Caco-2 (cell line): ENCODE measurements at regions not wholly inside any gene's neighbourhood (a gene's known extent, or its start where the extent isn't known, plus 50 kb on each side); places are given as distances from the start of the nearest gene placed in this dataset.

Experiments used
- BruUV-seq: library from RNA; stranded (reverse); fragments of 400-500 nt; replicated peaks from 2 replicates; lab custom pipeline; 2021; lab: Mats Ljungman, UMichigan
- CTCF ChIA-PET: fragments of 300-600 bp; sonication (Branson Sonifier 250); formaldehyde crosslinking; loops from one replicate; lab custom pipeline; 2022; ENCODE audit warnings: antibody characterized with exemption; lab: Charles Lee
- POLR2A ChIA-PET: fragments of 300-600 bp; sonication (Branson Sonifier 250); formaldehyde crosslinking; loops from one replicate; lab custom pipeline; 2022; ENCODE audit warnings: antibody characterized with exemption; lab: Charles Lee
- DNase-seq, 2 experiments: peaks; one replicate each; pipeline versions ENCODE4 v3.0.0 to v3.0.0-alpha.2; 2020 to 2022
- H3K27me3 ChIP-seq: replicated peaks from 2 replicates; pipeline ENCODE4 v1.6.0; 2011; ENCODE audit warnings: low read length; ENCODE audit not compliant: control insufficient read depth, insufficient read depth
- H3K36me3 ChIP-seq: 2 replicates; pipeline ENCODE4 v1.5.1; 2011; ENCODE audit warnings: low read length; ENCODE audit not compliant: control insufficient read depth, insufficient read depth
- H3K4me1 ChIP-seq: fragments of 250-450 bp; sonication (Bioruptor Pico); 2 replicates; pipeline ENCODE4 v1.5.1; 2020; ENCODE audit warnings: mild to moderate bottlenecking
- H3K4me3 ChIP-seq: 2 replicates; pipeline ENCODE4 v1.5.1; 2011; ENCODE audit warnings: low read depth, mild to moderate bottlenecking, control low read depth, low read length
- H3K9me3 ChIP-seq: fragments of 250-450 bp; sonication (Bioruptor Pico); 2 replicates; pipeline ENCODE4 v1.5.1; 2020; ENCODE audit warnings: mild to moderate bottlenecking, moderate library complexity
- H3K27ac Mint-ChIP-seq: one replicate; pipeline ENCODE4 v1.8.0; 2022; ENCODE audit warnings: mixed read lengths; ENCODE audit not compliant: unreplicated experiment
- H3K27me3 Mint-ChIP-seq: one replicate; pipeline ENCODE4 v1.8.0; 2022; ENCODE audit warnings: mixed read lengths; ENCODE audit not compliant: insufficient read depth, unreplicated experiment
- H3K36me3 Mint-ChIP-seq: one replicate; pipeline ENCODE4 v1.8.0; 2022; ENCODE audit warnings: mild to moderate bottlenecking, mixed read lengths; ENCODE audit not compliant: insufficient read depth, unreplicated experiment
- H3K4me1 Mint-ChIP-seq: one replicate; pipeline ENCODE4 v1.8.0; 2022; ENCODE audit warnings: low read depth, mixed read lengths; ENCODE audit not compliant: unreplicated experiment
- H3K4me3 Mint-ChIP-seq: one replicate; pipeline ENCODE4 v1.8.0; 2022; ENCODE audit warnings: mild to moderate bottlenecking, moderate library complexity, mixed read lengths; ENCODE audit not compliant: unreplicated experiment
- H3K9me3 Mint-ChIP-seq: one replicate; pipeline ENCODE4 v1.8.0; 2022; ENCODE audit warnings: mixed read lengths; ENCODE audit not compliant: unreplicated experiment
- CTCF ChIP-seq, 2 experiments: fragments of 200-600 bp in 1 of 2; IDR thresholded peaks; 1 replicate in 1 of 2; 2 replicates in 1 of 2; pipeline versions ENCODE4 v1.5.1 to v1.8.0; 2011 to 2022; ENCODE audit warnings: antibody characterized with exemption in 1 of 2, control low read depth in 1 of 2, inconsistent platforms in 1 of 2, low read depth in 1 of 2, low read length in 1 of 2, mild to moderate bottlenecking in 1 of 2, moderate library complexity in 1 of 2; ENCODE audit not compliant: insufficient read depth in 1 of 2, severe bottlenecking in 1 of 2, unreplicated experiment in 1 of 2
- intact Hi-C: fragments of 100-400 bp; cut with micrococcal nuclease; formaldehyde crosslinking; loops from one replicate; pipeline ENCODE4 v1.10.0; 2022; ENCODE audit not compliant: unreplicated experiment

GRCh38 chr1:48092401-48092800, 95.2 kb upstream of the TRABD2B start:
- ChIA-PET POLR2A (no interaction called here), CTCF (no interaction called here)
- Mint-ChIP-seq H3K36me3 (peaks cover 11% of the 10 kb centered on the region), H3K27ac (no peak overlapping the region), H3K9me3 (no peaks in the 10 kb centered on the region), H3K4me1 (no peaks in the 10 kb centered on the region), H3K4me3 (no peak overlapping the region), H3K27me3 (peaks cover 3% of the 10 kb centered on the region)
- DNase-seq, result no peak
- Histone ChIP-seq H3K4me3 (no peak overlapping the region), H3K9me3 (no peaks in the 10 kb centered on the region), H3K27me3 (no peaks in the 10 kb centered on the region), H3K36me3 (no peaks in the 10 kb centered on the region), H3K4me1 (no peaks in the 10 kb centered on the region)
- BruUV-seq, result no TSS peak
- TF ChIP-seq CTCF (IDR thresholded peaks at IDR 0.05; ENCODE audit: insufficient read depth in 1 of 2, low read depth in 1 of 2, low read length in 1 of 2, severe bottlenecking in 1 of 2, unreplicated experiment in 1 of 2), result no peak
- intact Hi-C loops, result no loop called here

- CTCF ChIA-PET, result no interaction called here
- BruUV-seq, result no TSS peak
- H3K4me3 ChIP-seq, result no peak overlapping the region
- DNase-seq, result no peak
- H3K9me3 ChIP-seq, result no peaks in the 10 kb centered on the region
- Mint-ChIP-seq H3K4me1 (peaks cover 5% of the 10 kb centered on the region), H3K36me3 (peaks cover 11% of the 10 kb centered on the region), H3K27me3 (peaks cover 3% of the 10 kb centered on the region), H3K27ac (no peak overlapping the region), H3K4me3 (no peak overlapping the region), H3K9me3 (no peaks in the 10 kb centered on the region)
- H3K27me3 ChIP-seq, result no peaks in the 10 kb centered on the region
- TF ChIP-seq CTCF (IDR thresholded peaks at IDR 0.05; ENCODE audit: insufficient read depth in 1 of 2, low read depth in 1 of 2, low read length in 1 of 2, severe bottlenecking in 1 of 2, unreplicated experiment in 1 of 2), result no peak
- POLR2A ChIA-PET, result no interaction called here
- intact Hi-C loops, result no loop called here
- no peaks in the 10 kb centered on the region for H3K4me1 ChIP-seq
- H3K36me3 ChIP-seq, result no peaks in the 10 kb centered on the region
Measured at GRCh38 chr1:48089356-48089891, 92.2 kb upstream of the TRABD2B start.

DNA sequence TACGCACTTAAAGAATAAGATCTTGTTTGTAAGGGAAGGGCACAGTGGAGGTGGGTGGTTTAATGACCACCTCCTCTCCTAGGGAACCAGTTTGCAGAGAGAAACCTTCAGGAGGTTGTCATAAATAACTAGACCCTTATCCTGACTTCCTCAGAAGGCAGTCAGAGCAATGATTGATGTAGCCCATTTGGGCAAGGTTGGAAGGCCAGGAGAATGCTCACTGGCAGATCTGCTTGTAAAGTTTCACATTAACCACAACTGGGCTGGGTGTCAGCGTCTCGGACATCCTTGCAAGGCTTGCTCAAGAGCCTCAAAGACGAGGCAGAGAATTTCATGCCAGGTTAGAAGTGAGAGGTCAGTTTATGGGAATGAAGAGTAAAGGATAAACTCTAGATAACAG, 87.6 kb upstream of the TRABD2B start:
- DNase-seq, result no peak
- Histone ChIP-seq H3K4me1 (no peaks in the 10 kb centered on the region), H3K36me3 (no peaks in the 10 kb centered on the region), H3K9me3 (no peaks in the 10 kb centered on the region), H3K4me3 (no peak overlapping the region), H3K27me3 (no peaks in the 10 kb centered on the region)
- CTCF ChIA-PET, result no interaction called here
- POLR2A ChIA-PET, result no interaction called here
- TF ChIP-seq CTCF (IDR thresholded peaks at IDR 0.05; ENCODE audit: insufficient read depth in 1 of 2, low read depth in 1 of 2, low read length in 1 of 2, severe bottlenecking in 1 of 2, unreplicated experiment in 1 of 2), result no peak
- Mint-ChIP-seq H3K4me3 (no peak overlapping the region), H3K27me3 (no peaks in the 10 kb centered on the region), H3K27ac (no peak overlapping the region), H3K4me1 (peaks cover 5% of the 10 kb centered on the region), H3K36me3 (no peaks in the 10 kb centered on the region), H3K9me3 (no peaks in the 10 kb centered on the region)
- BruUV-seq, result no TSS peak
- intact Hi-C loops, result no loop called here
